ENCODE measurements at regions not wholly inside any gene's neighbourhood (a gene's known extent, or its start where the extent isn't known, plus 50 kb on each side); places are given as distances from the start of the nearest gene placed in this dataset.

- H3K4me1 Mint-ChIP-seq (ENCODE audit: insufficient read depth, unreplicated experiment): peaks cover 8% of the 10 kb centered on the region
- ChIA-PET POLR2A (interaction anchor here (0.7 kb wide), 1 partner anchor 206 kb away, joined by 4 read pairs; no protein-coding TSS in a partner anchor), CTCF (interaction anchor here (0.6 kb wide), 1 partner anchor 33 kb away, joined by 3 read pairs; no protein-coding TSS in a partner anchor)
- no peak overlapping the region for H3K27ac Mint-ChIP-seq (ENCODE audit: low read depth, unreplicated experiment)
- no peak for DNase-seq (ENCODE audit: unreplicated experiment)
- H3K9me3 Mint-ChIP-seq (ENCODE audit: unreplicated experiment): no peaks in the 10 kb centered on the region
- H3K4me3 Mint-ChIP-seq (ENCODE audit: unreplicated experiment): no peak overlapping the region
- no peaks in the 10 kb centered on the region for H3K36me3 Mint-ChIP-seq (ENCODE audit: insufficient read depth, unreplicated experiment)
- intact Hi-C loops (cut with micrococcal nuclease): no loop called here
- BruUV-seq (replicated peaks): no TSS peak
- H3K27me3 Mint-ChIP-seq (ENCODE audit: insufficient read depth, unreplicated experiment): peaks cover 76% of the 10 kb centered on the region
- TF ChIP-seq CTCF (IDR thresholded peaks at IDR 0.05; ENCODE audit: unreplicated experiment): no peak
Measured at GRCh38 chr2:239657236-239657635, 256.4 kb upstream of the HDAC4 start.

- H3K27ac Mint-ChIP-seq (ENCODE audit: low read depth, unreplicated experiment): no peak overlapping the region
- no peak overlapping the region for H3K4me3 Mint-ChIP-seq (ENCODE audit: unreplicated experiment)
- POLR2A ChIA-PET: interaction anchor here (0.5 to 0.6 kb wide), 2 partner anchors 27 to 253 kb away, joined by 3 read pairs; partner anchors contain the start of gene HDAC4
- no peak for DNase-seq (ENCODE audit: unreplicated experiment)
- H3K27me3 Mint-ChIP-seq (ENCODE audit: insufficient read depth, unreplicated experiment): peaks cover 72% of the 10 kb centered on the region
- intact Hi-C loops (cut with micrococcal nuclease): no loop called here
- no peaks in the 10 kb centered on the region for H3K9me3 Mint-ChIP-seq (ENCODE audit: unreplicated experiment)
- no TSS peak for BruUV-seq (replicated peaks)
- CTCF ChIA-PET: interaction anchor here (0.6 to 1.0 kb wide), 2 partner anchors 74 to 251 kb away, joined by 3 to 5 read pairs; no protein-coding TSS in a partner anchor
- no peak for TF ChIP-seq CTCF (IDR thresholded peaks at IDR 0.05; ENCODE audit: unreplicated experiment)
- H3K4me1 Mint-ChIP-seq (ENCODE audit: insufficient read depth, unreplicated experiment): no peaks in the 10 kb centered on the region
- no peaks in the 10 kb centered on the region for H3K36me3 Mint-ChIP-seq (ENCODE audit: insufficient read depth, unreplicated experiment)
Measured at GRCh38 chr2:239654266-239654665, 253.4 kb upstream of the HDAC4 start.

GRCh38 chr2:239651859-239652258 lies 251.0 kb upstream of the HDAC4 start:
- CTCF ChIA-PET: no interaction called here
- H3K4me3 Mint-ChIP-seq (ENCODE audit: unreplicated experiment): no peak overlapping the region
- peaks cover 72% of the 10 kb centered on the region for H3K27me3 Mint-ChIP-seq (ENCODE audit: insufficient read depth, unreplicated experiment)
- POLR2A ChIA-PET: no interaction called here
- DNase-seq (ENCODE audit: unreplicated experiment): no peak
- BruUV-seq (replicated peaks): no TSS peak
- no peaks in the 10 kb centered on the region for H3K36me3 Mint-ChIP-seq (ENCODE audit: insufficient read depth, unreplicated experiment)
- no peak for TF ChIP-seq CTCF (IDR thresholded peaks at IDR 0.05; ENCODE audit: unreplicated experiment)
- intact Hi-C loops (cut with micrococcal nuclease): no loop called here
- no peaks in the 10 kb centered on the region for H3K9me3 Mint-ChIP-seq (ENCODE audit: unreplicated experiment)
- no peaks in the 10 kb centered on the region for H3K4me1 Mint-ChIP-seq (ENCODE audit: insufficient read depth, unreplicated experiment)
- H3K27ac Mint-ChIP-seq (ENCODE audit: low read depth, unreplicated experiment): no peak overlapping the region

- Mint-ChIP-seq H3K4me3 (ENCODE audit: unreplicated experiment) (no peak overlapping the region), H3K27me3 (ENCODE audit: insufficient read depth, unreplicated experiment) (peaks cover 72% of the 10 kb centered on the region), H3K9me3 (ENCODE audit: unreplicated experiment) (no peaks in the 10 kb centered on the region), H3K4me1 (ENCODE audit: insufficient read depth, unreplicated experiment) (no peaks in the 10 kb centered on the region), H3K27ac (ENCODE audit: low read depth, unreplicated experiment) (no peak overlapping the region), H3K36me3 (ENCODE audit: insufficient read depth, unreplicated experiment) (no peaks in the 10 kb centered on the region)
- CTCF ChIA-PET: no interaction called here
- POLR2A ChIA-PET: interaction anchor here (1.3 kb wide), 1 partner anchor 11 kb away, joined by 3 read pairs; no protein-coding TSS in a partner anchor
- BruUV-seq (replicated peaks): no TSS peak
- no peak for TF ChIP-seq CTCF (IDR thresholded peaks at IDR 0.05; ENCODE audit: unreplicated experiment)
- no peak for DNase-seq (ENCODE audit: unreplicated experiment)
- intact Hi-C loops (cut with micrococcal nuclease): no loop called here
Measured at GRCh38 chr2:239650674-239651073, 249.9 kb upstream of the HDAC4 start.

Measured in MCF 10A (cell line).